NCI-H2196 (cell line): ENCODE measurements at regions not wholly inside any gene's neighbourhood (a gene's known extent, or its start where the extent isn't known, plus 50 kb on each side); places are given as distances from the start of the nearest gene placed in this dataset.
"Not testable (repeated sequence)": the region's sequence is repeated elsewhere in the genome, so short reads cannot be mapped to it uniquely, and the experiment has no call there.

Experiments
- DNase-seq: peaks from one replicate; lab custom pipeline; 2025; ENCODE audit not compliant: unreplicated experiment; lab: John Stamatoyannopoulos, UW

DNA sequence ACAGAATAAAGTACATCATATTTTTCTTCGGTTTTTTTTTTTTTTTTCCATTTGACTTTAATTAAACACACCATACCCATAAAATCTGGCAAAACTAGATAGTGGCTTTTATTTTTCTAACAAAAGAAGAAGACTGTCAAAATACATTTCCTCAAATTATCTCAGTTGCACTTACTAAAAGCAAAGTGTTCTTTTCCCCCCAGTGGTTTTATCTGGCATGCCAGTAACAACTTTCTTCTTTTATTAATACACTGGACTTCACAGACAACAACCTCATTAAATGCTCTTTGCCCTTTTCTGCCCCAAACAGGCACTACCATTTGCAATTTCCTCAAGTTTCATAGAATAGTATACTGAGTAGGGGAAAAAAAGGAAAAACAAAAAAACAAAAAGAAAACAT lies 1792.3 kb downstream of the EFNA5 start:
- no peak for DNase-seq

GRCh38 chr5:105877592-105877991 lies 1793.1 kb downstream of the EFNA5 start:
- no peak for DNase-seq

DNA sequence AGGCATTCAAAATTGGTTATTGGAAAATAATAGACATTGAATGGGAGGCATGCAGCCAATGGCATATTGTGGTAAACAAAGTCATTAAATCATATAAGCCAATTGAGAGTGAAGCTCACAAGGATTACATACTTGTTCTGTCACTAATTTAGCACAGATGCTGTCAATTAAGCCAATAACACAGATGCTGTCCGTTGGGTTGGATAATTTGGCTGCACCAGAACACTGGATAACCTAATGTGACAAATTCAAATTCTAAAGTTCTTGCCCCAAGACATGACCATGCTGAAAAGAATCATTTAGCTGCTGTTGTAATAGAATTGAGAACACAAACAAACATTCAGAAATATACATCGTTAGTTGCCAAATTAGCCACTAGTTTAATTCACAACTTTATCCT lies 1796.4 kb downstream of the EFNA5 start:
- DNase-seq, result no peak

GRCh38 chr5:105872569-105873270 lies 1798.0 kb downstream of the EFNA5 start:
- DNase-seq, result no peak

- DNase-seq, result no peak
Measured at GRCh38 chr5:105868038-105868780, 1802.5 kb downstream of the EFNA5 start.

GRCh38 chr5:105865834-105866233 lies 1804.9 kb downstream of the EFNA5 start:
- no peak for DNase-seq

DNA sequence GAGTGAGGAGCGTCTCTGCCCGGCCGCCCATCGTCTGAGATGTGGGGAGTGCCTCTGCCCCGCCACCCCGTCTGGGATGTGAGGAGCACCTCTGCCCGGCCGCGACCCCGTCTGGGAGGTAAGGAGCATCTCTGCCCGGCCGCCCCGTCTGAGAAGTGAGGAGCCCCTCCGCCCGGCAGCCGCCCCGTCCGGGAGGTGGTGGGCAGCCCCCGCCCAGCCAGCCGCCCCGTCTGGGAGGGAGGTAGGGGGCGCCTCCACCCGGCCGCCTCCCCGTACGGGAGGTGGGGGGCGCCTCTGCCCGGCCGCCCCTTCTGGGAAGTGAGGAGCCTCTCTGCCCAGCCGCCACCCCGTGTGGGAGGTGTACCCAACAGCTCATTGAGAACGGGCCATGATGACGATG lies 1811.4 kb downstream of the EFNA5 start:
- DNase-seq, result not testable (repeated sequence)

GRCh38 chr5:105849701-105850100 lies 1821.0 kb downstream of the EFNA5 start:
- no peak for DNase-seq

DNA sequence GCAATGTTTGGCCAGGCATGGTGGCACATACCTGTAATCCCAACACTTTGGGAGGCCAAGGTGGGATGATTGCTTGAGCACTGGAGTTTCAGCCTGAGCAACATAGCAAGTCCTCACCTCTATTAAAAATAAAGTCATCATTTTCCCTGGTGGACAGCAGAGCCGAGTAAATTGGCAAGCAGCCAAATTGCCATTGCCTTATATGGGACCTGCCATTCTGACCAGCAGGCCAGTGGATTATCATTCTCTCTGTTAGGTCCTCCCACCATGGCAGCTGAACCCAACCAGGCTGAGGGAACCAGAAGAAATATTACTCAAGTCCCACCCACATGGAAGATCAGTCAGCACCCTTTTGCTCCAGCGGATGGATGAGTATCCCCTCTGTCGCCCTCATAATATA lies 1829.9 kb downstream of the EFNA5 start:
- peak; percentile 14 for DNase-seq

DNA sequence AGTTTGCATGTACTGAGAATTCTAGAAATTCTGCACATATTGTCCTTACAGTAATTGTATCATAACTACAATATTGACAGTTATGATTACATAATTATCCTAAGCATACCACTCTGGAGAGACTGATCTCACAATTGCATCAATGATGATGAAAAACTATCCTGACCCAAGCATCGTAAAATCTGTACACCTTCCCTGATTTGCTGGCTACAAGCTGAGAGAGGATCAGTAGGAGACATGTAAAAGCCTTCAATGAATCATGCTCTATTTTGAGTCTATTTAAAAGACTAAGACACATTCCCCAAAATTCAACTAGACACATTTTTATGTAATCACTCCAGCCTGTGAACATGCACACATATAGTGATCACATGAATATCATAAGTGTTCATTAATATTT lies 1833.8 kb downstream of the EFNA5 start:
- DNase-seq, result no peak

DNA sequence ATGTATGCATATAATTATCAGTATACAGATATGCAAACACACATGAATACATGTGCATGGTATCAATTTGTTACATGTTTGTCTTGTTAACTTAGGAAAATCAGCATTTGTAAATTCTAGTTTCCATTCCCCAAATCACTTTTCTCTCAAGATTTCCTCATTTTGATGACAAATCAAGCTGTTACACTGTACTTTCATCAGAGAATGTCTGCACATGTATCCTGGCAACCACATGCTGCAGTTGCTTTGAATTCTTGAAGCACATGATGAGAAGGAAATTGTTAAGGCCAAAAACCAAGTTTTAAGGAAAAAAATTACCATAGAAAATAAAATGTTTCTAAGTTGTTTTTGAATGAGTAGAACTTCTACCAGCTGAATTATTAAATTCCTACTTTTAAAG lies 1834.5 kb downstream of the EFNA5 start:
- DNase-seq, result no peak

DNA sequence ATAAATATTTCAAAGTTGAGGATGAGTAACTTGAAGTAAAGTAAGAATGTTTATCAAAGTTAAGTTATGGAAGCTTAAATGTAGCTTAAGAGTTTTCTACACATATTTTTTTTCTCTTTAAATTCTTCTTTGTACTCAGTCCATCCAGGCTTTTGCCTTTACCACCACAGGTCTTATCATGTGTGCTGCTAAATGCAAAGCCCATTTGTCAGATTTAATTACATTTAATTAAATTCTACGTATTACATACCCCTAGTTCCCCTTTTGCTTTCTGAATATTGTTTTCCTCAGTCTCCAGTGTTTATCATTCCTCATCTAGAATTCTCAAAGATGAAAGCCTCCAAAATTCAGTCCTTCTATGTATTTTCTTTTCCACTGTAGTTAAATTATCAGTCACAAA lies 1841.9 kb downstream of the EFNA5 start:
- DNase-seq, result no peak

DNA sequence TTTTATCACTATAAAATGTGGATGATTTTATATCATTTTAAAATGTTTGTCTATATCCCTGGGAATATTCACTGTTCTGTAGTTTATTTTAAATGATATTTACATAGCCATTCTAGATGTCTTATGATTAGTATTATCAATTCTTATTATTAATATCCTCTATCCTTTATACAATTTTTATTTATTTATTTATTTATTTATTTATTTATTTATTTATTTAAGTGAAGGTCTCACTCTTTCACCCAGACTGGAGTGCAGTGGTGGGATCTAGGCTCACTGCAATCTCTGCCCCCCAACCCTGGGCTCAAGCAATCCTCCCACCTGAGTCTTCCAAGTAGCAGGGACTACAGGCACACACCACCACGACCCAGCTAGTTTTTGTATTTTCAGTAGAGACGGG lies 1848.9 kb downstream of the EFNA5 start:
- DNase-seq, result no peak

- no peak for DNase-seq
Measured at GRCh38 chr5:105817914-105818313, 1852.8 kb downstream of the EFNA5 start.

GRCh38 chr5:105817416-105817815 lies 1853.3 kb downstream of the EFNA5 start:
- no peak for DNase-seq

DNA sequence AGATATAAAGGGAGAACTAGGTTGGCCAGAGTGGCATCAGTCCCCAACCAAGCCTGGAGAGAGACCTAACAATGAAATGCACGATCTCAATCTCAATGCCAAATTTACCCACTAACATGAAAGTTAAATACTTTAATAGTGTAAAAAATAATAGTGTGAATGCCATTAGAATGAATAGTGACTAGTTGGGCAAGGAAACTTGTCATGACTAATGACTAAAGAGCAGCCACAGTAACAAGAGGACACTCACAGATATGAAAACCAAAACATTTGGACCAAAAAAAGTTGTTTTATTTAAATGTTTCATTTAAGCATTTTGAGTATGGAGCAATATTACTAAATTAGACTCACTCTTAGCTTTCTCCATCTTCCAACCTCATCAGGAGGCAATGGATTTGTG lies 1853.8 kb downstream of the EFNA5 start:
- DNase-seq, result no peak

GRCh38 chr5:105812304-105812703 lies 1858.4 kb downstream of the EFNA5 start:
- no peak for DNase-seq

DNA sequence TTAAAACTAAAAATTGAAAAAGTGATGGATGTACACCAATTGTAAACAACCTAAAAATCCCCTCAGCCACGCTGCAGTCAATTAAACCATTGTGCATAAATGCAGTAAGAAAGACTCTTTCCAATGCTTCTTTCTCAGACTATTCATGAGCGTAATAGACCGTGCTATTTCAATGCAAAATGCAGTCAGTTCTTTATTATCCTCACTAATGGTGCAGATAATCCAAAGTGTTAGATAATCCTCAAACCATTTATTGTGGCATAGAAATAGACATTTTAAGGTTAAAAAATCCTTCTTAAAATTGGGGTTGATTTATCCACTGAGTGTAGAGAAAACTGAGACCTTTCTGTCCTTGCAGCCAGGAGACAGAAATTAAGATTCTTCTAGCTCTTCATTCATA lies 1862.8 kb downstream of the EFNA5 start:
- DNase-seq, result no peak

- no peak for DNase-seq
Measured at GRCh38 chr5:105807290-105807689, 1863.4 kb downstream of the EFNA5 start.

- no peak for DNase-seq
Measured at GRCh38 chr5:105806596-105806995, 1864.1 kb downstream of the EFNA5 start.

- DNase-seq, result no peak
Measured at GRCh38 chr5:105803431-105803830, 1867.3 kb downstream of the EFNA5 start.

DNA sequence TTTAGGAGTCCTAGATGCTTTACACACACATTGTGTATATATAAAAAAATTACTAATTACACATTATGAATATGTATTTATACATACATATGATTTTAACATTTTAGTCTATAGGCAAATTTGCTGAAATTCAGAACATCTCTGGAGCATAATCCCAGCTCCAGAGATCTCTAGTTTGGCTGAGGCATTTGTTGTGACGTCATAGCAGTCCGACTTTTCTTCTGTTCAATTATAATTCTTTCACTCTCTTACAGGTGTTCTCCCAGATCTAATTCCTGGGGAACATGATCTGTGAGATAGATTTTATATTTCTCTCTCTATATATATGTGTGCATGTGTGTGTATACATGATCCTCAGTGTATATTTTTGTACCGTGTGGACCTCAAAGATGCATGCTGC lies 1876.2 kb downstream of the EFNA5 start:
- no peak for DNase-seq

DNA sequence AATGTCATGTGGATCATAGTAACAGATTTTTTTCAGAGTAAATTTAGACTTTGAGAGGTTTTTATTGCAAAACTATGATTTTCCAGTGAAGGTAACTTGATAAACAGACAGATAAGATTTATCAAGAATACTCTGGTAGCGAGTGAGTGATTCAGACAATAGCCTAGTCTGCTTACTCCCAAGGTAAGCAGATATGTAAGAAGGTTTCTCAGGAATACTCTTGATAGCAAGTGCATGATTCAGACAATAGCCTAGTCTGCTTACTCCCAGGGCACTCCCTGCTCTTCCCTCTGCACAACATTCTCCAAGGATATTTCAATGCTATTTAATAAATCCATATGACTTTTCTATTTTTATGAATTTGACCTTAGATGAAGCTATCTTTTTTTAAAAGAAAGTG lies 1881.5 kb downstream of the EFNA5 start:
- DNase-seq, result no peak
